ENCODE measurements at regions not wholly inside any gene's neighbourhood (a gene's known extent, or its start where the extent isn't known, plus 50 kb on each side); places are given as distances from the start of the nearest gene placed in this dataset.

- ATAC-seq (ENCODE audit: insufficient number of reproducible peaks, low FRiP score, low read depth) (no peak), DNase-seq (ENCODE audit: low spot score) (no peak)
- no peaks in the 10 kb centered on the region for H3K27me3 ChIP-seq (replicated peaks; ENCODE audit: insufficient read depth)
- H3K9me3 ChIP-seq: no peaks in the 10 kb centered on the region
- H3K4me3 ChIP-seq: no peak overlapping the region
- no peaks in the 10 kb centered on the region for H3K36me3 ChIP-seq
- TF ChIP-seq, protein P1, sequence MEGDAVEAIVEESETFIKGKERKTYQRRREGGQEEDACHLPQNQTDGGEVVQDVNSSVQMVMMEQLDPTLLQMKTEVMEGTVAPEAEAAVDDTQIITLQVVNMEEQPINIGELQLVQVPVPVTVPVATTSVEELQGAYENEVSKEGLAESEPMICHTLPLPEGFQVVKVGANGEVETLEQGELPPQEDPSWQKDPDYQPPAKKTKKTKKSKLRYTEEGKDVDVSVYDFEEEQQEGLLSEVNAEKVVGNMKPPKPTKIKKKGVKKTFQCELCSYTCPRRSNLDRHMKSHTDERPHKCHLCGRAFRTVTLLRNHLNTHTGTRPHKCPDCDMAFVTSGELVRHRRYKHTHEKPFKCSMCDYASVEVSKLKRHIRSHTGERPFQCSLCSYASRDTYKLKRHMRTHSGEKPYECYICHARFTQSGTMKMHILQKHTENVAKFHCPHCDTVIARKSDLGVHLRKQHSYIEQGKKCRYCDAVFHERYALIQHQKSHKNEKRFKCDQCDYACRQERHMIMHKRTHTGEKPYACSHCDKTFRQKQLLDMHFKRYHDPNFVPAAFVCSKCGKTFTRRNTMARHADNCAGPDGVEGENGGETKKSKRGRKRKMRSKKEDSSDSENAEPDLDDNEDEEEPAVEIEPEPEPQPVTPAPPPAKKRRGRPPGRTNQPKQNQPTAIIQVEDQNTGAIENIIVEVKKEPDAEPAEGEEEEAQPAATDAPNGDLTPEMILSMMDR (IDR thresholded peaks at IDR 0.05): no peak
- no peak overlapping the region for H3K27ac ChIP-seq
- no peaks in the 10 kb centered on the region for H3K4me1 ChIP-seq (ENCODE audit: control insufficient read depth in 1 of 2, low read depth in 2 of 2)
These were observed 1358.7 kb upstream of the SORCS1 start for GRCh38 chr10:108523016-108523800.

GRCh38 chr10:108521827-108522492 is 1357.5 kb upstream of the SORCS1 start:
- DNase-seq (ENCODE audit: low spot score) (no peak), ATAC-seq (ENCODE audit: insufficient number of reproducible peaks, low FRiP score, low read depth) (no peak)
- H3K27me3 ChIP-seq (replicated peaks; ENCODE audit: insufficient read depth): no peaks in the 10 kb centered on the region
- TF ChIP-seq, protein P1 (IDR thresholded peaks at IDR 0.05): no peak
- no peaks in the 10 kb centered on the region for H3K4me1 ChIP-seq (ENCODE audit: control insufficient read depth in 1 of 2, low read depth in 2 of 2)
- H3K27ac ChIP-seq: no peak overlapping the region
- no peaks in the 10 kb centered on the region for H3K9me3 ChIP-seq
- no peak overlapping the region for H3K4me3 ChIP-seq
- H3K36me3 ChIP-seq: no peaks in the 10 kb centered on the region

GRCh38 chr10:108515821-108516220 is 1351.3 kb upstream of the SORCS1 start:
- H3K4me3 ChIP-seq: no peak overlapping the region
- no peak overlapping the region for H3K27ac ChIP-seq
- TF ChIP-seq, protein P1 (IDR thresholded peaks at IDR 0.05): no peak
- H3K36me3 ChIP-seq: no peaks in the 10 kb centered on the region
- no peaks in the 10 kb centered on the region for H3K9me3 ChIP-seq
- DNase-seq (ENCODE audit: low spot score) (no peak), ATAC-seq (ENCODE audit: insufficient number of reproducible peaks, low FRiP score, low read depth) (no peak)
- H3K27me3 ChIP-seq (replicated peaks; ENCODE audit: insufficient read depth): no peaks in the 10 kb centered on the region
- H3K4me1 ChIP-seq (ENCODE audit: control insufficient read depth in 1 of 2, low read depth in 2 of 2): no peaks in the 10 kb centered on the region

DNA sequence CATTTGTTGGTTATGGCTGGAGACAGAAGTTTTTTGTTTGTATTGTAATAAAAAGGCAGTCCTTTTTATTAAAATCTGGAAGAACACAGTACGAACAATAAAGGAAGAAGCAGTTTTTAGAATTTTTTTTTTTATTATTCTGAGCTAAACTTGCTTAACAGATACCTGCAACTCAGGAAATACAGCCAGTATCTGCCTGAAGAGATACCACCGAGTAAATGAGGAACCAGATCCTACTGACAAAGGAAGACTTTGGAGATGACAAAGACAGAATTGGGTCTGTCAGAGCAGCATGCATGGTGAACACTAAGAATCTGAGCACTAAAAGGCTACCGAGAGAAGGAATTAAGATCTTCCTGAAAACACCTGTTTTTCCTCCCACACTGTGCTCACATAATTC is 1335.9 kb upstream of the SORCS1 start:
- Histone ChIP-seq H3K4me1 (ENCODE audit: control insufficient read depth in 1 of 2, low read depth in 2 of 2) (no peaks in the 10 kb centered on the region), H3K4me3 (no peak overlapping the region), H3K27ac (no peak overlapping the region), H3K36me3 (no peaks in the 10 kb centered on the region), H3K9me3 (no peaks in the 10 kb centered on the region), H3K27me3 (replicated peaks; ENCODE audit: insufficient read depth) (no peaks in the 10 kb centered on the region)
- ATAC-seq (ENCODE audit: insufficient number of reproducible peaks, low FRiP score, low read depth) (no peak), DNase-seq (ENCODE audit: low spot score) (no peak)
- TF ChIP-seq, protein P1 (IDR thresholded peaks at IDR 0.05): no peak

- no peak overlapping the region for H3K4me3 ChIP-seq
- no peak overlapping the region for H3K27ac ChIP-seq
- H3K36me3 ChIP-seq: no peaks in the 10 kb centered on the region
- H3K9me3 ChIP-seq: no peaks in the 10 kb centered on the region
- no peaks in the 10 kb centered on the region for H3K27me3 ChIP-seq (replicated peaks; ENCODE audit: insufficient read depth)
- TF ChIP-seq, protein P1 (IDR thresholded peaks at IDR 0.05): no peak
- no peak for ATAC-seq (ENCODE audit: insufficient number of reproducible peaks, low FRiP score, low read depth)
- no peak for DNase-seq (ENCODE audit: low spot score)
- no peaks in the 10 kb centered on the region for H3K4me1 ChIP-seq (ENCODE audit: control insufficient read depth in 1 of 2, low read depth in 2 of 2)
These were observed 1331.6 kb upstream of the SORCS1 start for GRCh38 chr10:108496106-108496505.
